ENCODE measurements at regions not wholly inside any gene's neighbourhood (a gene's known extent, or its start where the extent isn't known, plus 50 kb on each side); places are given as distances from the start of the nearest gene placed in this dataset.

DNA sequence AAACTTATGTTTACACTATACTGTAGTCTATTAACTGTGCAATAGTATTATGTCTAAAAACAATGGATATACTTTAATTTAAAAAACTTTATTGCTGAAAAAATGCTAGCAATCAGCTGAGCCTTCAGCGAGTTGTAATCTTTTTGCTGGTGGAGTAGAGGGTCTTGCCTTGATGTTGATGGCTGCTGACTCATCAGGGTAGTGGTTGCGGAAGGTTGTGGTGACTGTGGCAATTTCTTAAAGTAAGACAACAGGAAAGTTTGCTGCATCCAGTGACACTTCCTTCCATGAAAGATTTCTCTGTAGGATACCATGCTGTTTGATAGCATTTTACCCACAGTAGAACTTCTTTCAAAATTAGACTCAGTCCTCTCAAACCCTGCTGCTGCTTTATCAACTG, 234.7 kb upstream of the CSF3R start:
- no peak for DNase-seq (ENCODE audit: low read depth)

DNA sequence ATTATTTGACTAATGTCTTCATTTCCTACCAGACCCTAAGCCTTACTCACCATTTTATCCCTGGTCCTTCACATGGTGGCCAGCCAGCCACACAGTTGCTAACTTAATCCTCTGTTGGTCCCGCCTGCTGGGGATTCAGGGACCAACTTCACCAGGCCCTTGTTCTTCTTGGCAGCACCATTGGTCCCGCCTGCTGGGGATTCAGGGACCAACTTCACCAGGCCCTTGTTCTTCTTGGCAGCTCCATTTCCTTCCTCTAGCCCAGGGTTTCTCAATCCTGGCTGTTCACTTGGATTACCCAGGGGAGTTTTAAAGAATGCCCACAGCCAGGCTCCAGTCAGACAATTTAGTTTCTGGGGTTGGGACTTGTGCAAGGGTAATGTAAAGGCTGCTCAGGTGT, 233.1 kb upstream of the CSF3R start:
- DNase-seq (ENCODE audit: low read depth): no peak

DNA sequence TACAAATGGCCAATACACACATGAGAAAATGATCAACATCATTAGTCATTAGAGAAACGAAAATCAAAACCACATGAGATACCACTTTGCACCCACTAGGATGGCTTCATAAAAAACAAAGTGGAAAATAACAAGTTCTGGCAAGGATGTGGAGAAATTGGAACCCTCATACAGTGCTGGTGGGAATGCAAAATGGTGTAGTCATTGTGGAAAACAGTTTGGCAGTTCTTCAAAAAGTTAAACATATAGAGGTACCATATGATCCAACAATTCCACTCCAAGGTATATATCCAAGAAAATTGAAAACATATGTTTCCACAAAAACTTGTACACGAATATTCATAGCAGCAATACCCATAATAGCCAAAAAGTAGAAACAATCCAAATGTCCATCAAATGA, 231.6 kb upstream of the CSF3R start:
- no peak for DNase-seq (ENCODE audit: low read depth)

DNA sequence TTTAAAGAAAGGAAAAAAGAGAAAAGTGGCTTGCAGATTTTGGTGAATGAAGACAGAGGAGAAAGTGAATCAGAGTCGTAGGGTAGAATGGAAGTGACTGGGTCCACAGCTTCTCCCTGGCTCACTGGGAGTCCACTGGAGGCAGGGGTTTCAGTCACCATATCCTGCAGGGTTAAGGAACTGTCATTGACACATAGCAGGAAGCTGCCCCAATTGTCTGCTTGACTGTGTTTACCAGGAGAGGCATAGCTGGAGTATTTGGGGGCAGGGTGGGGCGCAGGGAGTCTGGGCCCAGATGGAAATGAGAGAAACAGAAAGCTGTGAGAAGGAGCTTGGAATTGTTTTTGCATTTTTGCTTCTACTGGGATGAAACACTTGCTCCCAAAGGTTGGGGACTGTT, 228.8 kb upstream of the CSF3R start:
- DNase-seq (ENCODE audit: low read depth): no peak

DNA sequence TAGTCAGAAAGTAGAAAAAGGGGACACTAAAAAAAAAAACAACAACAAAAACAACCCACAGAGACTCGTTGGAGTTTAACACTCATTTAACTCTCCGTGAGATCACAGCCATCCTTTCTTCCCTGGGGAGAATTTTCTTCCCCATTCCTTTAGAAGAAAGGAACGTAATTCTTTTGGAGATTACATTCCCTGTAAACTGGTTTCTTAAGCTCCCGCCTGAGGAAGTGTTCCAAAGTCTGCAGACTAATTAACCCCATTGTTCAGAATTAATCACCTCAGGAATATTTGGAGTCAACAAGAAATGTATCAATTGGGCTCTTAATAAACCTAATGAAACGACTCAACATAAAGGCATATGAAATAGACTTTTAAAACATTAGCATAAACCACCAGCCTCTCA, 228.2 kb upstream of the CSF3R start:
- no peak for DNase-seq (ENCODE audit: low read depth)

DNA sequence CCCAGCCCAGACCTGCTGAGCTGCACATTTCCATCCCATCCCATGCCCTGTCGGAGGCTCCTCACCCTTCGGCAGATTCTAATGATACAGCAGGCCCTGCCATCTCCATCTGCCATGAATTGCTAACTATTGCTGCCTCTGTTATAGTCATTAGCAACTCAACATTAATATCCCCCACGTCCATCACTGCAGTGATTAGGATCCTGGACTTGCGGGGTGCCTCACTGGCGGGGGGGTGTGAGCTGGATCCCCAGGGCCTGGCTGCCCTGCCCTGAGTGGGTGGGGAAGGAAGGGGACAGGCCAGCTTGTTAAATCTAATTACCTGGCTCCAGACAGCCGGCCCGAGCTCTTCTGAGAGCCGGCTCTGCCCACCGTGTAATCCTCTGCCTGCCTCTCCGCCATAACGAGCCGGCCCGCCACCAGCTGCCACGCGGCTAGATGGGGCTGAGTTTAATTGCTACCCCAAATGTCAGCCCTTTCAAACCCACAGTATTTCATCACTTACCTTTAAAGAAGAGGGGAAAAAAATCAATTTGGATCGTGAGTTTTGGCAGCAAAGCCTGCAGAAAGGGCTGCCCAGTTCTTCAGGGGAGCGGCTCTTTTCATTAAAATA, 227.3 kb upstream of the CSF3R start:
- no peak for DNase-seq (ENCODE audit: low read depth)

DNA sequence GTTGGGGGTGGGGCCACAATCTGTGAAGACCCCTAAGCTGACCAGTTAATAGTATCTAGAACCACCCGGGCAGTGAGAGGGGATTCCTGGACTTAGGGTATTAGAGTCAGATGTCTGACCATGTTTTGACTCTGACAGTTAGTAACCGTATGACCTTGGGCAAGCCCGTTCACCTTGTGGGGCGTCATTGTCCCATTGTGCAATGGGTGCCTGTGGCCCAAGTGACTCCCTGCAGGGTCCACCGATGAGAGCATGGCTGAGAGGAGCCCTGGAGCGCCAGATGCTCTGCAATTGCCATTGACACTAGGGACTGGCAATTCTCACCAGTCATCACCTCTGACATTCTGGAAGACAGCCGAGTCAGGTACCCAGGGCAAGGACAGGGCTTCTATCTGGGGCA, 225.9 kb upstream of the CSF3R start:
- DNase-seq (ENCODE audit: low read depth): no peak

DNA sequence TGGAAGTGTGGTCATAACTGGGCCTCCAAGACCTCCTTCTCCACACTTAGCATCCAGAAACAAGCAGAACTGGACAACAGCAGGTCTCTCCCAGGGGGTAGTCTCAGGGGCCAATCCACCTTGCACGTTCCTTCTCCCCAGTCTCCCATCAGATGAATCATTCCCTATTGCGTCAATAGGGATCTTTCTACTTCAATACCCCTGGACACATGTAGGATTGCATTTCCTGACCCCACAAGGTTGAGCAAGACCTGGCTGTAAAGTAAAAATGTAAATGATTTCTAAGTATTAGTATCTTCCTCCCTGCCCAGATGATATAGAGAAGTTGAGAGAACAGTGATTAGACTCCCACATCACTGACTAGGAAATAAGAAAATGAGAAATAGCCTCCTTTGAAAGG, 224.5 kb upstream of the CSF3R start:
- DNase-seq (ENCODE audit: low read depth): no peak

DNA sequence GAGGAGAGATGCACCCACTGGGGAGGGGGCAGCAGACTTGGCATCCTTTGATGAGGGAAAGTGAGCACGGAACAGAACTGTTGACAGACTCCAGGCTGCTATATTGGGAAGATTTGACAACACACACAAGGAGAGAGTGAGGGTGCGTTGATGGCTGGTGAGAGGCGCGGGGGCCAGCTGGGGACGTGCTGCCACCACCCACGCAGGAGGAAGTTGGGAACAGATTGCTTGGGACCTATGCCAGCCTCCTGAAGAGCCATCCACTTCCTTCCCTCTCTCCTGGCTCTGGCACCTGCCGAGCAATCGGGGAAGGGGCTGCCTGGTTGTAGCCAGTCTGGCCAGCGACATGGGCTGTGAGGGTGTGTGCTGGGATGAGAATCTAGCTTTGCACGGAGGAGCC, 223.7 kb upstream of the CSF3R start:
- DNase-seq (ENCODE audit: low read depth): no peak

DNA sequence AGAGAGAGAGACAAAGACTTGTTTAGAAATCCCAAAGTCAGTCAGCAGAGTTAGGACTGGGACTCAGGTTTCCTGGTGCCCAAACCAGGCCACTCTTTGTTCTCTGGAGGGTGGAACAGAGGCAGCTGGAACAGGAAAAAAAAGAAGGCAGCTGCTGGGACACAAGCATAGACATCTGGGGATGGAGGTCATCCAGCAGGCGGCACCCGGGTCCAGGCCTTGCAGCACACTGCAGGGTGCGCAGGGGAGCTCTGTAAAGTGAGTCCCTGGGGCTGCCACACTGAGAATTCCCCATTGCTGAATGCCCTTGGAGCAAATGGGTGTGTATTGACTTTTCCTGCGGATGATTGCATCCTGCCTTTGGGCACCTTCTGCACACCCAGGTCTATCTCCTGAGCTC, 222.9 kb upstream of the CSF3R start:
- no peak for DNase-seq (ENCODE audit: low read depth)

DNA sequence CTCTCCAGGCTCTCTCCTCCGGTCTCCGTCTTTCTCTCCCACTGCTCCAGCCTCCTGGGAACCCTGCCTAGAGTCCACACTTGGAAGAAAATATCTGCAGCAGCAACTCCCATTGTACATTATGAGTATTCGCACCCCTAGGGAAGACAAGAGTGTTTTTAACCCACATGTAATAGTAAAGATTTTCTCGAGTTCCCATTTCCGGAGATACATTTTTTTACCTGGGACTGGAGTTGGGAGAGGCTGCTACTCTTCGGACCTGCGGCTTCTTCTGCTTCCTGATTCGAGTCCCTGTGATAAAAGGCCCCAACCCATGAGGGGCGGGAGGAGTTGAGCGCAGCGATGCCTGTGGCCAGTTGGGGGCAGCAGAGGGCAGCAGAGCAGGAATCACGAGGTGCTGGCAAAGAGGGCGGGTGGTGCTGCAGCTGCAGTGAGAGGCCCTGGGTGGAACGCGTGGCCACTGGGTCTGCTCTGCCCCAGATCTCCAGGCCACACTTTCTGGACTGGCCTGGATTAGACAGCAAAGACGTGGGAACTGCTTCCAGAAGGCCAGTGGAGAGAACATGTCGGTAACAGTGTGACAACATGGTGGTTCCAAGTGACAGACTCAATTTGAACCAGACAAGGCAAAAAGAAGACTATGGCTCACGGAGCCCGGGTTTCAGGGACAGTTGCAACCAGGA, 221.0 kb upstream of the CSF3R start:
- DNase-seq (ENCODE audit: low read depth): peak; percentile 13

DNA sequence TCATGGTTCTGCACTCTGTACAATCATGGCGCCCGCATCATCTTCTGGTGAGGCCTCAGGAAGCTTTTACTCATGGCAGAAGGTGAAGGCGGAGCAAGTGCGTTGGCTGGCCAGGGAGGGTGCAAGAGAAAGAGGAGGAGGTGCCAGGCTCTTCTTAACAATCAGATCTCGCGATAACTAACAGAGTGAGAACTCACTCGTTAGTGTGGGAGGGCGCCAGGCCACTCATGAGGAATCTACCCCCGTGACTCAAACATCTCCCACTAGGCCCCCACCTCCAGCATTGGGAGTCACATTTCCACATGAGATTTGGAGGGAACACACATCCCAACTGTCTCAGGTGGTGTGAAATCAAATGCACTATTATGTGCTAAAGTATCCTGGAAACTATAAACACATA, 220.2 kb upstream of the CSF3R start:
- no peak for DNase-seq (ENCODE audit: low read depth)

DNA sequence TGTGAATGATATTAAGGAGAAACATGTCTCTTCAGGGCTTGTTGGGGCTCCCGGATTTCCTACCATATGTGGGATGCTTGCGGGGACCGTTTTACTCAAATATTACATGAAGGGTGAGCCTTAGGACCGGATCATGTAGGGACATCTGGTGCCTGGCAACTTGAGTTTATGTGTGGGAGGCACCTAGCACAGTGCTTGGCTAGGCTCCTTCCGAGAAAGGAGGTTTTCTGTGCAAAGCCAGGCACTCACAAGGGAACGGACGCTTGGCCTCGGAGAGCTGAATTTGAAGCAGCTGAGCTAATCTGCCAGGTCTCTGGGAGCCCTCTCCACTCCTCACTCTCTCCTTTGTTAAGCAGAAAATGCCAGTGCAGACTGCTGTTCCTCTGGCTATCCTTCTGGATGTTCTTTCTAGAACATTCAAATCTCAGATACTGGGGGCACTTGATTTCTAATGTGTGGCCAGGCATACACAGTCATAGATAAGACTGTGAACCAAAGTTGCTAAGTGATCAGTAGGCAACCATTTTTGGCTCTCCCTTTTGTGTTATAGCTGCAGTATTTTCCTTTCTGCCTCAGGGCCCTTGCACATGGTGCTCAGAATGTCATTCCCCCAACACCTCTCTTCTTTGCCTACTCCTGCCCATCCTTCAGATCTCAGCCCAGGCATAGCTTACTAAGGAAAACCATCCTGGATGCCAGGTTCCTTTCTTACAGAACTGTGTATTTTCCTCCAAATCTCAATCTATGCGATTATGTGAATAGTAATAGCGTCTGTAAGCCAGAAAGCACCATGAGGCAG, 216.6 kb upstream of the CSF3R start:
- no peak for DNase-seq (ENCODE audit: low read depth)

DNA sequence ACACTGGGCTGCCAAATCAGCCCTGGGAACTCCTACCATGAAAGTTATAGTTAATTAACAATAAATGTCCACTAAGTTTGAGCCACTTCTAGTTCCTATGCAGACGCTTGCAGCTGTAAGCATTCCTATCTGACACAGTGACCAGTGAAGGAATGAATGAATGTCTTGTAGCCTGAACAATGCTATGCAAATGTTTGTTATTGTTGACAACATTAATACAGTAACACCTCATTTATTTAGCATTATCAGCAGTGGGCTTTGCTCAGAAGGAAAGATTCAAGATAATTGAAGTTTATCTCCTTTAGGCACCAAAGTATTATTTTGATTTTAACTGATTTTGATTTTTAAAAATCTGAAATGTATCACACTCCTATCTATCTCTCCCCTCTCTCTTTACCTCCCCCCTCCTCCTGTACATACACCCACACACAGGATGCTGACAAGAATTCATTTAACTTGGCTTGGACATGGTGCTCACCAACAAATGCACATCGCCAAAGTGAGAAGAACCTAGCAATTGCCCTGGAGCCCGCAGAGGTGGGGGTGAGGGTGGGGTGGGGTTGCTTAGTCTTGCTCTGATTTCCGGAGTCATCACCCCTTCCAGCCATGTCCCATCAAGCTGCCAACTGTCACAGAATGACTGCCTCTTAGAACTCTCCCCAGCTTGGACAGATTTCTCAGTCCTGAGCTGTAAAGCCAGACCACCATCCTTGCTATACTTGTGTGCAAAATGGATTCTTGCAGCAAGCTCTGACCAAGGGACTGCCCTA, 215.3 kb upstream of the CSF3R start:
- DNase-seq (ENCODE audit: low read depth): no peak

DNA sequence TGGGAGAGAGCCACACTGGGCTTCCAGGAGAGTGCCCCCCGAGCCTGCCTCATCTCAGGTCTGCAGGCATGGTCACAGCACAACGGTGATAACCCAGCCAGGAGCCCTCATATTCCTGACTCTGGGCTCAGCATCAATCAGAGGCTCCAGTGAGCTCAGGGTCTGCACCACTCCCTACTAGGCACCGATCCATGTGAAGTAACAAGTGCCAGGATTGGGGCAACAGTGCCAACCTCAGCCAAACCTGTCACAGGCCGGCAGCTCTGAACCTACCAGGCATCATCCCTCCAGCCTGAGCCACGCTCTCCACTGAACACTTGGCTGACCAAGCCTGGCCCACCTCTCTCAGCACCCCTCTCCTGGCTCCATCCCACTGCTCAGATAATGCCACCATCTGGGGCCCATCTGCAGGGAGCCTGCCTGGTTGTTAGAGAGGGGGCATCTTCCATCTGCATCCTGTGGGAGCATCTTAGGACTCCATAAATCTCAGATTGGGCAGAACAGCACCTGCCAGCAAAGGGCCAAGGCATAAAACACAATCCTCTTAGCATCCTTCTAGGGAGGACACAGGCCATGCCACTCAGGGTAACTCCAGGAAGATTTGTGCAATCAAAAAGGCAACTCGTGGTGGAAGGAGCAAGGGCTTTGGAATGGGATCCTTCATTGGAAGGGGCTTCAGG, 213.7 kb upstream of the CSF3R start:
- no peak for DNase-seq (ENCODE audit: low read depth)

DNA sequence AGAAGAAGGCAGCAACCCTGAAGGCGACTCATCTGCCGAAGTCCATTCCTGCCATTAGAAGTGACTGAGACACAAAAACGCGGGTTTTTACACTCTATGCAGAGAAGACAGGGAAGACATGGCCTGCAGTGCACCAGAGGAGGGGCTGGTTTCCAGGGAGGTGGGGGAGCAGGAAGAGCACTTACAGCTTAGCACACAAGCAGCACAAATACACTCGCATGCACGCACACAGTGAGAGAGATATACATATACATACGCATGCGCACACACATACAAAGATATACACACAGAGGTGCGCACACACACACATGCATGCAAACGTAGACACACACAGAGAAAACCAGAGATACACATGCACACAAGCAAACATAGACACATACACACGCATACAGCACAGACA, 210.9 kb upstream of the CSF3R start:
- DNase-seq (ENCODE audit: low read depth): no peak

DNA sequence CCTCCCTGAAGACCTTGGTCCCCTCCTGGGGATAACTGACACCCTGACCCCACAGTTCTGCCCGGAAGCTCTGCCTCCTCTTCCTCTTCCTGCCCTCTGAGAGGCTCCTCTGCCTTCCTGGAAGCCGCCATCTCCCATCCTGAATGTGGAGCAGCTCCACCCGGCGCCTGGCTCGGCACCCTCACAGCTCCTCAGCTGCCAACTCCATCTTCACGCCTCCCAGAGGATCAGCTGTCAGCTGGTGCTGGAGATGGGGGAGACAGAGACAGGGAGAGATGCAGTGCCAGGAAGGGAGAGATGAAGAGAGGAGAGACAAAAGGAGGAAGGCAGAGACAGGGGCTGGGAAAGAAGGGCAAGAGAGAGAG, 210.4 kb upstream of the CSF3R start:
- no peak for DNase-seq (ENCODE audit: low read depth)

DNA sequence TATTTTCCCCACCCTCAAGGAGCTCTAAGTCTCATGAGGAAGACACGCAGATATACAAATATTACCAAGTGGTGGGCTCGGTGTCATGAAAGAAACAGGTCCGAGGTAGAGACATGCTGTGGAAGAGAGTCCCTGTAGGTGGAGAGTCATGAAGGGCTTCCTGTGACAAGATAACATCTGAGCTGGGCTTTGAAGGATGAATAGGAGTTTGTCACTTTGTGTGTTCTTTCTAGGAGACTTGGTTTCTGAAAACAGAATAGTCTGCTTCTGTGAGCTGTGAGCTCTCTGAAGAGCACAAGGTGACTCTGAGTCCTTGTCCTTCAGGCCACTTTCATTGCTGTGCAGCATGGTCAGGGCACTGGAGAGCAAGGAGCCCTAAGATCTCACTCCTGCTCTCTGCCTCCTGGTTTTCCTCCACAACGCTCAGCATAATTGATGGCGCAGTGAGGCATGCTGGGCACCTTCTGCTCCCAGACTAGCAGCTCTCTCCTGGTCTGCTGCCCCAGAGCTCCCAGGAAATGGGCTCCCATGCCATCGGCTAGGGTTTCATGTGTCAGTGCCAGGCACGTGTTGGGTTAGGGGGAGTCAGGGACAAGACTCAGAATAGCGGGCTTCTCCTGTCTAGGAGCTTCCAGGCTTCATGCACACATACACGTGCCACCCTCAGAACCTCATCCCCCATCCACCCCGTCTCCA, 209.9 kb upstream of the CSF3R start:
- no peak for DNase-seq (ENCODE audit: low read depth)

DNA sequence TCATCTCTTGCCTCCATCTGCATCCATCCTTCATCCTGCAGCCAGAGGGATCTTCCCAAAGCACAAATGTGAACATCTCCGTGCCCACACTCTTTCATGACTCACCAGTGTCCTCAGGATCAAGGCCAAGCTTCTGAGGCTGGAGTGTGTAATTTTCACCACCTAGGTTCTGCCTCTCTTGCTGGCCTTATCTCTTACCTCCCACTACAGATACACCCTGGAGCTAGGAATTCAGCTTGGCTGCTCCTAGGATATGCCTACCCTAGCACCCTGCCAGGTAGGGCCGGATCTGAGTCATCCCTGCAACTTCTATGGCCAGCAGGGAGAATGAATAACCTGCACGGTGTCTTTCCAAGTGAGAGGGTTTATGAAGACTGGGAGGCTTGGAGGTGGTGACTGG, 208.7 kb upstream of the CSF3R start:
- DNase-seq (ENCODE audit: low read depth): no peak

DNA sequence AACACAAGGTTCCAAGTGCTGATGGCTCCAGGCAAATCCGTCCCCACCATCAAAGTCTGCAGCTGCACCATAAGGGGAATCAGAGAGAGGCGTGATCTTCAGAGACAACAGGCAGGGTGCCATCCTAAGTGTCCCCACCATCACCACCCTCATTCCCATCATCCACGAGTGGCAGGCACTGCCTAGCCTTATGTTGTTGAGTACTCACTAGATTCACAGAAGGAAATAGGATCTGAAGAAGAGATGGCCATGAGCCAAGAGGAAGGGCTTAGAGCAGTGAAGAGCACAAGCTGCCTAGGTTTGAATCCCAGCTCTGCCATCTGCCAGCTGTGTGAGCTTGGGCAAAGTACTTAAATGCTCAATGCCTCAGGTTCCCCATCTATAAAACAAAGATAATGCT, 207.3 kb upstream of the CSF3R start:
- no peak for DNase-seq (ENCODE audit: low read depth)

DNA sequence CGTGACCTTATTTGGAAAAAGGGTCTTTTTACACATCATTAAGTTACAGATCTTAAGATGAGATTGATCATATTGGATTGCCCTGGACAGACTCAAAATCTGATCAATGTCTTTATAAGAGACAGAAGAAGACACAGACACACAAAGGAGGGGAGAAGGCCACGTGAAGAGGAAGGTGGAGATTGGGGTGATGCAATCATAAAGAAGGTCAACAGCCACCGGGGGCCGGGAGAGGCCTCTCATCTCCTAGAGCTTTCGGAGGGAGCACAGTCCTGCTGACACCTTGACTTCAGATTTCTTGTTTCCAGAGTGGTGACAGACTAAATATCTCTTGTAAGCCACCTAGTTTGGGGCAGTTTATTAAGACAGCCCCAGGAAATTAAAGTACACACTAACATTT, 204.6 kb upstream of the CSF3R start:
- DNase-seq (ENCODE audit: low read depth): no peak
